ENCODE measurements at regions not wholly inside any gene's neighbourhood (a gene's known extent, or its start where the extent isn't known, plus 50 kb on each side); places are given as distances from the start of the nearest gene placed in this dataset.

DNA sequence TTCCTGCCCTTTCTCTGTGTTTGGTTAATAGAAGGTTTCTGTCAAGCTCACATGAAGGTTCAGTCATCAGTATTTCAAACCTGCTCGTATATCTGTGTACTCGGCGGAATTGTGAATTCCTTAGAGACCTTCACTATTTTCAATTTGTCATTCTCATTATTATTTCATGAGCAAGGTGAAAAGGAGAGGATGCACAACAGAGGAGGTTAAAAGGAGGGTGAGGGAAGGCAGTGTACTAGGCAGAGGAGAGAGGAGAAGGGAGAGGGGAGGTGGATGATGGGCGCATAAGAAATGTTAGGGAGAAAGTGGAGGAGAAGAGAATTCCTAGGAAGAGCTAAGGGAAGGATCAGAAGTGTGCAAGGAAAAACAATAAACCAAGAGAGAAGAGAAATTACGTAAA, 185.0 kb upstream of the COBL start:
- Mint-ChIP-seq H3K27ac (no peak overlapping the region), H3K9me3 (peaks cover 0 to 3% (median 0%) of the 10 kb centered on the region in 11 donors), H3K36me3 (no peaks in the 10 kb centered on the region), H3K27me3 (no peaks in the 10 kb centered on the region), H3K4me1 (no peaks in the 10 kb centered on the region), H3K4me3 (no peak overlapping the region)
- Histone ChIP-seq H3K27me3 (ENCODE audit: control insufficient read depth in 2 of 2, insufficient read depth in 2 of 2, low read length in 2 of 2) (no peaks in the 10 kb centered on the region), H3K36me3 (ENCODE audit: control insufficient read depth in 2 of 3, insufficient read depth in 3 of 3, low read length in 3 of 3) (no peaks in the 10 kb centered on the region), H3K4me3 (ENCODE audit: low read length) (no peak overlapping the region), H3K4me1 (ENCODE audit: control insufficient read depth in 2 of 2, insufficient read depth in 2 of 2, low read length in 2 of 2) (no peaks in the 10 kb centered on the region), H3K27ac (ENCODE audit: low read depth, low read length) (no peak overlapping the region), H3K9me3 (ENCODE audit: control insufficient read depth in 2 of 3, low read length in 3 of 3) (no peaks in the 10 kb centered on the region)
- ATAC-seq: no peak
- ChIA-PET POLR2A (no interaction called here), CTCF (no interaction called here)
- intact Hi-C loops (cut with micrococcal nuclease): no loop called here
- DNase-seq: no peak

DNA sequence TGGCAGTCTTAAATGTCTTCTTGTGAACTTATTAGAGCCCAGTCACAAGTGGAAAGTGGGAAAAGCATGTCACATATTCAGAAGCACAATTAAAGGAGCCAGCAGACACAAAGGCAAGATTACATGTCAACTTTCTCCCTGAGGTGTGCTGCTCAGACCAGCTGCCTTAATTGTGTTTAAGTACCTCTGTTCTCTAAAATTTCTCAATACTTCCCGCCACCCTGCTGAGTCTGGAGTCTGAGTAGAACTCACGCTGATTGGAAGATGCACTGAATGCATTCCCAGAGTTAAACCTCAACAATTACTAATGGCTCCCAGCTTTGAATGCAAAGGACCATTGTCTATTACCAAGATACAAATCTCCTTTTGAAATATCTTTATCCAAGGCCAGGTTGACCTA, 166.4 kb upstream of the COBL start:
- POLR2A ChIA-PET: no interaction called here
- ATAC-seq: no peak
- peaks cover 0 to 5% (median 0%) of the 10 kb centered on the region in 11 donors for H3K9me3 Mint-ChIP-seq
- Histone ChIP-seq H3K36me3 (ENCODE audit: control insufficient read depth in 2 of 3, insufficient read depth in 3 of 3, low read length in 3 of 3) (no peaks in the 10 kb centered on the region), H3K4me3 (ENCODE audit: low read length) (no peak overlapping the region), H3K27ac (ENCODE audit: low read depth, low read length) (no peak overlapping the region), H3K4me1 (ENCODE audit: control insufficient read depth in 2 of 2, insufficient read depth in 2 of 2, low read length in 2 of 2) (no peaks in the 10 kb centered on the region), H3K27me3 (ENCODE audit: control insufficient read depth in 2 of 2, insufficient read depth in 2 of 2, low read length in 2 of 2) (no peaks in the 10 kb centered on the region), H3K9me3 (ENCODE audit: control insufficient read depth in 2 of 3, low read length in 3 of 3) (no peaks in the 10 kb centered on the region)
- no peaks in the 10 kb centered on the region for H3K4me1 Mint-ChIP-seq
- no peaks in the 10 kb centered on the region for H3K36me3 Mint-ChIP-seq
- no peak overlapping the region for H3K4me3 Mint-ChIP-seq
- intact Hi-C loops (cut with micrococcal nuclease): no loop called here
- CTCF ChIA-PET: no interaction called here
- no peak overlapping the region for H3K27ac Mint-ChIP-seq
- H3K27me3 Mint-ChIP-seq: peaks cover 0 to 4% (median 0%) of the 10 kb centered on the region in 5 donors
- no peak for DNase-seq

DNA sequence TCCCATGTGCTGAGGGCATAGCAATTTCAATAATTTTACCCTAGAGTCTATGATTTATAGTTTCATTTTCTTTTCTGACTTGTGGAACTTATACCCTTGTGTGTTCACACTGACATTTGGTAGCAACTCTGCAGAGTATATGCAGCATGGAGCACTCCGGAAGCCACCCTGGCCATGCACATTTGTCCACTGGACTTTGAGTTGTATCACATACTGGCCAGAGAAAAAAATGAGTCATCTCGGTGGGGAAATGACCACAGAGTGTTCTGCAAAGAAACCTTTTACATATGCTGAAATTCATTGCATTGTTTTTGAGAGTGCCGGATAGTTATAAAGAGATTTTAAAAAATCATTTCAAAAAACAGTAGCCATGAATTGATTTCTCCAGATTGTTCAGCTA, 164.8 kb upstream of the COBL start:
- ChIA-PET POLR2A (no interaction called here), CTCF (no interaction called here)
- Mint-ChIP-seq H3K36me3 (no peaks in the 10 kb centered on the region), H3K4me1 (no peaks in the 10 kb centered on the region), H3K4me3 (no peak overlapping the region), H3K9me3 (peaks cover 0 to 2% (median 0%) of the 10 kb centered on the region in 11 donors), H3K27ac (no peak overlapping the region), H3K27me3 (no peaks in the 10 kb centered on the region)
- no peaks in the 10 kb centered on the region for H3K4me1 ChIP-seq (ENCODE audit: control insufficient read depth in 2 of 2, insufficient read depth in 2 of 2, low read length in 2 of 2)
- intact Hi-C loops (cut with micrococcal nuclease): no loop called here
- no peaks in the 10 kb centered on the region for H3K36me3 ChIP-seq (ENCODE audit: control insufficient read depth in 2 of 3, insufficient read depth in 3 of 3, low read length in 3 of 3)
- no peaks in the 10 kb centered on the region for H3K9me3 ChIP-seq (ENCODE audit: control insufficient read depth in 2 of 3, low read length in 3 of 3)
- no peak overlapping the region for H3K4me3 ChIP-seq (ENCODE audit: low read length)
- no peak for ATAC-seq
- no peak for DNase-seq
- no peak overlapping the region for H3K27ac ChIP-seq (ENCODE audit: low read depth, low read length)
- H3K27me3 ChIP-seq (ENCODE audit: control insufficient read depth in 2 of 2, insufficient read depth in 2 of 2, low read length in 2 of 2): no peaks in the 10 kb centered on the region

DNA sequence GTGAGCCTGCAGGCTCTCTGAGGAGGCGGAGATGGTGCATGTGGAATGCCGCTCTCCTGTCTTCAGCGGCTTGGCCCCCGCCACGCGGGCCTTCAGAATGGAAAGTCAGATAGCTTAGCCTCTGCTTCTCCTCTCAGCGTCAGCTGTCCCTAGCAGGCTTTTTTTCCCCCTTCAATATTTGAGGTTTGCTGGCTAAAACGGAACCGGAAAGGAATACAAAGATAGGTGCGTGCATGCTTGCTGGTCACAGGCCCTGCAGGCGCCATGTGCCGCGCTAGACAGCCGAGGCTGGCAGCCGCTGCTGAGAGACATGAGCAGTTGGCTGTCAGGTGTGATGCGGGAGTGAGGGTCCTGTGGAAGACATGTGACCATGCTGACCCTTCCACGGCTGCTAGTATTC, 161.2 kb upstream of the COBL start:
- no peaks in the 10 kb centered on the region for H3K36me3 ChIP-seq (ENCODE audit: control insufficient read depth in 2 of 3, insufficient read depth in 3 of 3, low read length in 3 of 3)
- H3K4me1 ChIP-seq (ENCODE audit: control insufficient read depth in 2 of 2, insufficient read depth in 2 of 2, low read length in 2 of 2): no peaks in the 10 kb centered on the region
- no peak for DNase-seq
- ChIA-PET CTCF (no interaction called here), POLR2A (no interaction called here)
- no peak overlapping the region for H3K4me3 ChIP-seq (ENCODE audit: low read length)
- no peaks in the 10 kb centered on the region for H3K27me3 ChIP-seq (ENCODE audit: control insufficient read depth in 2 of 2, insufficient read depth in 2 of 2, low read length in 2 of 2)
- peaks cover 0 to 3% (median 0%) of the 10 kb centered on the region in 11 donors for H3K9me3 Mint-ChIP-seq
- intact Hi-C loops (cut with micrococcal nuclease): no loop called here
- H3K36me3 Mint-ChIP-seq: no peaks in the 10 kb centered on the region
- no peak overlapping the region for H3K27ac Mint-ChIP-seq
- H3K27ac ChIP-seq (ENCODE audit: low read depth, low read length): no peak overlapping the region
- no peaks in the 10 kb centered on the region for H3K4me1 Mint-ChIP-seq
- peaks cover 0 to 5% (median 0%) of the 10 kb centered on the region in 5 donors for H3K27me3 Mint-ChIP-seq
- H3K9me3 ChIP-seq (ENCODE audit: control insufficient read depth in 2 of 3, low read length in 3 of 3): no peaks in the 10 kb centered on the region
- H3K4me3 Mint-ChIP-seq: no peak overlapping the region
- no peak for ATAC-seq

DNA sequence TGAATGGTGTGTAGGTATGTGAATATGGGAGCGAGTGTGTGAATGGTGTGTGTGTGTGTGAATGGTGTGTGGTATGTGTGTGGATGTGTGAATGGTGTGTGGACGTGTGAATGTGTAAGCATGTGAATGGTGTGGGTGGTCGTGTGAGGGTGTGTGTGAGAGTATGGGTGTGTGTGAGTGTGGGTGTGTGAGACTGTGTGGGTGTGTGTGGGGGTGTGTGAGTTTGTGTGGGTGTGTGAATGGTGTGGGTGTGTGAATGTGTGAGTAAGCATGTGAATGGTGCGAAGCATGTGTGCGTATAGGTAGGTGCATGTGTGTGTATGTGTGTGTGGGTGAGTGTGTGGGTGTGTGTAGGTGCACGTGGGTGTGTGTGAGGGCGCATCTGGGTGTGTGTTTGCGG, 160.7 kb upstream of the COBL start:
- no peak overlapping the region for H3K27ac ChIP-seq (ENCODE audit: low read depth, low read length)
- H3K27me3 ChIP-seq (ENCODE audit: control insufficient read depth in 2 of 2, insufficient read depth in 2 of 2, low read length in 2 of 2): no peaks in the 10 kb centered on the region
- H3K36me3 ChIP-seq (ENCODE audit: control insufficient read depth in 2 of 3, insufficient read depth in 3 of 3, low read length in 3 of 3): no peaks in the 10 kb centered on the region
- H3K36me3 Mint-ChIP-seq: no peaks in the 10 kb centered on the region
- H3K4me3 Mint-ChIP-seq: no peak overlapping the region
- peaks cover 0 to 10% (median 2%) of the 10 kb centered on the region in 5 donors for H3K27me3 Mint-ChIP-seq
- ChIA-PET POLR2A (no interaction called here), CTCF (interaction anchor here (0.6 kb wide), 1 partner anchor 15 kb away, joined by 3 read pairs; no protein-coding TSS in a partner anchor)
- DNase-seq (no peak), ATAC-seq (peak; percentile 26)
- peaks cover 0 to 3% (median 0%) of the 10 kb centered on the region in 11 donors for H3K9me3 Mint-ChIP-seq
- H3K4me1 Mint-ChIP-seq: no peaks in the 10 kb centered on the region
- H3K9me3 ChIP-seq (ENCODE audit: control insufficient read depth in 2 of 3, low read length in 3 of 3): no peaks in the 10 kb centered on the region
- intact Hi-C loops (cut with micrococcal nuclease): no loop called here
- H3K4me3 ChIP-seq (ENCODE audit: low read length): no peak overlapping the region
- no peaks in the 10 kb centered on the region for H3K4me1 ChIP-seq (ENCODE audit: control insufficient read depth in 2 of 2, insufficient read depth in 2 of 2, low read length in 2 of 2)
- H3K27ac Mint-ChIP-seq: no peak overlapping the region

DNA sequence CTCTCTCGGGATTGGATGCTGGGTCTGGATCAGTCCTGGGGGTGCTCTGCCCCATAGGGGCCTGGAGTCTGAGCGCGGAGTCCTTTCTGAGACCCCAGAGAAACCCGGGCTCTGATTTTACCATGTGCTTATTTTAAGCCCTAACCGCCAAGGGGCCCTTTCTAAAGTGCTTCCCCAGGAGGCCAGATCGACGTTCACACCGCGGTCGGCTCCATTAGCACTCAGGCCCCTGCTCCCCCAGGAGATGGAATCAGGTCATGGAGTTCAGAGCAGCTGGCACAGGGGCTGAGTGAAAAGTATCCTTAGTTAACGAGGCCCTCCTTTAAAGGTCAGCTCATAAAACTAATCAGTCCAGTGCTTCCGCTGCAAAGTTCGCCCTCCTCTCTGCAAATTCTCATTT, 159.4 kb upstream of the COBL start:
- H3K4me3 Mint-ChIP-seq: no peak overlapping the region
- Histone ChIP-seq H3K4me1 (ENCODE audit: control insufficient read depth in 2 of 2, insufficient read depth in 2 of 2, low read length in 2 of 2) (no peaks in the 10 kb centered on the region), H3K27me3 (ENCODE audit: control insufficient read depth in 2 of 2, insufficient read depth in 2 of 2, low read length in 2 of 2) (no peaks in the 10 kb centered on the region), H3K27ac (ENCODE audit: low read depth, low read length) (no peak overlapping the region), H3K4me3 (ENCODE audit: low read length) (no peak overlapping the region), H3K36me3 (ENCODE audit: control insufficient read depth in 2 of 3, insufficient read depth in 3 of 3, low read length in 3 of 3) (no peaks in the 10 kb centered on the region), H3K9me3 (ENCODE audit: control insufficient read depth in 2 of 3, low read length in 3 of 3) (no peaks in the 10 kb centered on the region)
- POLR2A ChIA-PET: no interaction called here
- no peak overlapping the region for H3K27ac Mint-ChIP-seq
- no peaks in the 10 kb centered on the region for H3K36me3 Mint-ChIP-seq
- H3K4me1 Mint-ChIP-seq: peaks cover 0 to 9% (median 6%) of the 10 kb centered on the region in 7 donors
- peaks cover 5 to 21% (median 13%) of the 10 kb centered on the region in 5 donors for H3K27me3 Mint-ChIP-seq
- peaks cover 0 to 3% (median 0%) of the 10 kb centered on the region in 11 donors for H3K9me3 Mint-ChIP-seq
- CTCF ChIA-PET: no interaction called here
- DNase-seq: no peak
- intact Hi-C loops (cut with micrococcal nuclease): no loop called here
- ATAC-seq: no peak

DNA sequence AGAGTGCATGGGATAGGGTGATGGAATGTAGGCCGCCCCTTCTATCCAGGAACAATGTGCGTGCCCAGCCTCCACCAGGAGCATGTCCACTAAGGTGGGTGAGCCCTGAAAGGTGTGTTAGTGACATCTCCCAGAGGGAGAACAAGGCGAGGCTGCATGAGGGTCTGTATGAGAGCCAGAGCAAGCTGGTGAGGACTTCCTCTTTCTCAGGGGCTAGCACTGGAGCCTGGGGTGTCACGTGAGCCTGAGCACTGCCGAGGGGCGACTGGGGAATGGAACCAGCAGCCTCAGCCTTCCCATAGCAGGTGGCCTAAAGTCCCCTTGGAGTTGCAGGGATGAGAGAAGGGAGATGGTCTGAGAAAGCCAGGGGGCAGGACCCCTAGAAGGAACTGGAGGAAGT, 156.3 kb upstream of the COBL start:
- Histone ChIP-seq H3K4me1 (ENCODE audit: control insufficient read depth in 2 of 2, insufficient read depth in 2 of 2, low read length in 2 of 2) (no peaks in the 10 kb centered on the region), H3K27me3 (ENCODE audit: control insufficient read depth in 2 of 2, insufficient read depth in 2 of 2, low read length in 2 of 2) (no peaks in the 10 kb centered on the region), H3K9me3 (ENCODE audit: control insufficient read depth in 2 of 3, low read length in 3 of 3) (no peaks in the 10 kb centered on the region), H3K4me3 (ENCODE audit: low read length) (no peak overlapping the region), H3K36me3 (ENCODE audit: control insufficient read depth in 2 of 3, insufficient read depth in 3 of 3, low read length in 3 of 3) (no peaks in the 10 kb centered on the region), H3K27ac (ENCODE audit: low read depth, low read length) (no peak overlapping the region)
- no peaks in the 10 kb centered on the region for H3K36me3 Mint-ChIP-seq
- intact Hi-C loops (cut with micrococcal nuclease): no loop called here
- no peak overlapping the region for H3K27ac Mint-ChIP-seq
- peaks cover 2 to 13% (median 7%) of the 10 kb centered on the region in 7 donors for H3K4me1 Mint-ChIP-seq
- CTCF ChIA-PET: no interaction called here
- POLR2A ChIA-PET: no interaction called here
- no peak for ATAC-seq
- DNase-seq: no peak
- no peak overlapping the region for H3K4me3 Mint-ChIP-seq
- peaks cover 9 to 24% (median 22%) of the 10 kb centered on the region in 5 donors for H3K27me3 Mint-ChIP-seq
- peaks cover 0 to 3% (median 0%) of the 10 kb centered on the region in 11 donors for H3K9me3 Mint-ChIP-seq
